DMS114 treated with DMSO at 0.1 percent for 48 hours (cell line): ENCODE measurements at regions not wholly inside any gene's neighbourhood (a gene's known extent, or its start where the extent isn't known, plus 50 kb on each side); places are given as distances from the start of the nearest gene placed in this dataset.

Experiments
- DNase-seq: peaks from one replicate; lab custom pipeline; 2025; ENCODE audit not compliant: unreplicated experiment; lab: John Stamatoyannopoulos, UW

DNA sequence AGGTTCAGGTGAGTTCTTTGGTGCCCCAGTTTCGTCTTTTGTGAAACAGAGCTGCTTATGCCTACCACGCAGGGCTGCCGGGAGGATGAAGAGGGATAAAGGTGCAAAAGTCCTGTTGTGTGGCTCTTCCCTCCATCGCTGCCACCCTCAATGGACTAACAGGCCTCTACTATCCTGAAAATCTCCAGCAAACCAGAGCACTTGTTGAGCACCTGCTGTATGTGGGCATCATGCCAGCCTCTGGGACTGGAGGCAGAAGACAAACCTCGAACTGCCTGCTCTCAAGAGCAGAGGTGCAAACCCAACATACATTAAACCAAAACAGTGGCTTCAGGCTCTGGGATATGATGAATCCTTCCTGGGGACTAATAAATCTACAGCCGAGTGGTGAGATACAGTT, 174.1 kb downstream of the ACTL8 start:
- DNase-seq: no peak

DNA sequence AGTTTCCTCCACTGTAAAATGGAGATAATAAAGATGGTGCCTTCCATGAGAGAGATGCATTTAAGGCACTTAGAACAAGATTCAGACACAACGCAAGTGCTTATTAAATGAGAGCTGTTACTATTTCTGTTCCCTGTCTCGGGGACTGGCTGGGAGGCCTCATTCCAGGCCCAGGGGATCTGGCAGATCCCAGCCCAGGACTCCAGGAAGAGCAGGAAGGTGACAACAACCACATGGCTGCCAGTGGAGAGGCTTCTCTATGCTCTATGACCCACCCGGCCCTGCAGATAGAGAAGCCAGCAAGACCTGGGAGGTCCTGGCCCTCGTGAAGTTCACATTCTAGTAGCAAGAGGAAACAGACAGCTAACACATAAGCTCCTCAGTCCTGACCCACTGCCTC, 175.5 kb downstream of the ACTL8 start:
- no peak for DNase-seq

DNA sequence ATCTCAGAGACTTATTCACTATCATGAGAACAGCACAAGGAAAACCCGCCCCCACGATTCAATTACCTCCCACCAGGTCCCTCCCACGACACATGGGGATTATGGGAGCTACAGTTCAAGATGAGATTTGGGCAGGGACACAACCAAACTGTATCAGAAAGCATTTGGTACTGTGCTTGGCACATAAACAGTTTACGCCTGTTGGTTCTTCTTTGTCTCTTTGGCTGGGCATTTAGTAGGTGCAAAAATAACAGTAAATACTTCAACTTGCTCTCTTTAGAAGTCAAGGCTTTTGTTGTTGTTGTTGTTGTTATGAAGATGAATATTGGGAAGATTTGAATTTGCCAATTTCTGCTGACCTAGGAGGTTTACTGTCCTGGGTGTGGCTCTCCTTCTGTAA, 175.4 kb upstream of the IGSF21 start:
- DNase-seq: no peak

DNA sequence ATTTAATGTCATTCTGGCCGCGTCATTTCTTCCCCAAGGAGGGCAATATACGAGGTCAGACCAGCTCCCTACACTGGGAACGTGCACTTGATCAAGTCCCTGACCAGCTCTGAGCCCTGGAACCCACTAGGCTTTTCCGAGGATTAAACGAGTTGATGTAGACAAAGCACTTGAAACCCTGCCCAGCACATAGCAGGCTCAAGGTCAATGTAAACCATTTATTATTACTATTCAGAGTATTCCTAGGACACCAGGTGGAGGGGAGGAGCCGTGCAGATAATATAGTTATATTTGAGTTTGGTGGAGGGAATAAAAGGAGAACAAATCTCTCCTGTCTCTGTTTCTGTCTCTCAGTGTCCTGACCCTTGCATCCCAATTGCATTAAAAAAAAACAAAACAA, 174.1 kb upstream of the IGSF21 start:
- no peak for DNase-seq

DNA sequence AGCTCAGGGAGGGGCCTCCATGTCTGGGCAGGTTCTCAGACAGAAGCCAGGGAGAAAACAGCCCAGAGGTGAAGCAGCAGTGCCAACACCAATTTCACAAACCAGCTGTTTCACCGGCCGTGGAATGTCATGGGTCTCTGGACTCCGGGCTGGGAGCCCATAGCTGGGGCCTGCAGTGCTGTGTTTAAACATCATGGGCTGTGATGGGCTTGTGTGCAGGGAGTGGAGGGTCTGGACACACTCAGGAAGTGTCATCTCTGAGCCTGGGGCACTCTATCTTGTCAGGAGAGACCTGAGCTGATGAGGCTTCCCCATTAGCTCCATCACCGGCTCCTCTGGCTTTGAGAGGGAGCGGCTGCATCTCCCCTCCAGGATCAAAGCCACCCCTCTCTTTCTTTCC, 173.6 kb upstream of the IGSF21 start:
- no peak for DNase-seq

DNA sequence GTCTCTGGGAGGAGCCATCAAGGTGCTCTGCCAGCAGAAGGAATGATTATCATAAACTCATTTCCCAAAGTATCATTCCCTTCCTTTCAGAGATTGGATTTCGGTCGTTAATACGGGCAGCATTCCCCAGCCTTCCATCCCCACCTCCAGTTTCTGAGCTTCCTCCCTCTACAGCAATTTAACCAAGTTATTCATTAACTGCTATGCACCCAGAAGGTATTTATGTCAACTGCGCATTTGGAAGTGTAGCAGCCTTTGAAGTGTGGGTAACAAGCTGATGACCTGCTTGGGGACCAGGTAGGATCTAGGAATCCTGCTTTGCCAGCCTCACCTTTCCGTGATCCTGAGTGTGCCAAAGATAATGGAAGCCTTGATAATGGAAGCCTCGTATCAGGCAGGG, 172.4 kb upstream of the IGSF21 start:
- no peak for DNase-seq

DNA sequence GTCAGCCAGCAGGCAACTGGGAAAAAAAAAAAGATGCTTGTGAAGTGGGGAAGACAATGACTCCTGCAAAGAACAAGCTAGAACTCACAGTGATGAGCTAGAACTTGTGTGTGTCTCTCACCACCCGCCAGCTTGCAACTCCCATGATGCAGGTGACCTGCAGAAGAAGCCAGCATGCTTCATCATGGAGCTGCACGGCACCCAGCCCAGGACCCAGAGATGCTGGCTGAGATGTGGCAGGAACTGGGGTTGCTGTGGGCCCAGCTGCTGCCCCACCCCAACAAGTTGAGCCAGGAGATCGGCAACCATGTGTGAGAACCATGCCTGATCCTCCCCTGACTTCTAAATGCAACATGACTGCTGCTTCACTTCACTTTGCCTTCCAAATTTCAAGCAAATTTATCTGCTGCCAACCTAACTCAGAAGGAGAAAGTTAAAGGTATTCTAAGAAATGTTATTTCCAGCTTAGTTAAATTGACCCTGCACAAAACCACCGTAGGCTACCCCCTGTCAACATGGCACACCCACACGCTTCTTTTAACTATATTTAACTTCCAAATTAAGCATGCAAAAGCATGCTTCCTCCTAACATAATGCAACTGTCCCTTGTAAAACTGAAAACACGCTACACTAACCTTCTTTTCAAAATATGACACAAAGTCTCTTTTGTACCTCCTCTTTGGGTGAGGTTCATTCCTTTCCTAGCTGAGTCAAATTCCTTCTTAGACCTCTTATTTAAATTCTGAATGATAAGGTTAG, 166.0 kb upstream of the IGSF21 start:
- no peak for DNase-seq

DNA sequence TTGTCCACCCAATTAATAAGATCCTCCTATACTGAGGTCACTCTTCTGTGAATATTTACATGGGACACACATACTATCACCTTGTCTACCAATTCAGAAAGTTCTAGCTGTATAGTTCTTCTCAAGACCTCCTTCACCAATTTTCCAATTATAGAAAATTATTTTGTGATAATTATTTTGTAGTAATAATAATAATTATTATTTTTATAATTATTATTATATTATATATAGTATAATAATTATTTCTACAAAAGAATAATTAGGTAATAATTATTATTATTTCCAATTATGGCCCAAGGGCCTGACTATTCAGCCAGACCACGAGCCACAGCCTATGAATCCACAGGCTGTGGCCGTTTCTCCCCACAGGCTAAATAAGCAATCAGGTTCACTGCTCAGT, 164.1 kb upstream of the IGSF21 start:
- no peak for DNase-seq

DNA sequence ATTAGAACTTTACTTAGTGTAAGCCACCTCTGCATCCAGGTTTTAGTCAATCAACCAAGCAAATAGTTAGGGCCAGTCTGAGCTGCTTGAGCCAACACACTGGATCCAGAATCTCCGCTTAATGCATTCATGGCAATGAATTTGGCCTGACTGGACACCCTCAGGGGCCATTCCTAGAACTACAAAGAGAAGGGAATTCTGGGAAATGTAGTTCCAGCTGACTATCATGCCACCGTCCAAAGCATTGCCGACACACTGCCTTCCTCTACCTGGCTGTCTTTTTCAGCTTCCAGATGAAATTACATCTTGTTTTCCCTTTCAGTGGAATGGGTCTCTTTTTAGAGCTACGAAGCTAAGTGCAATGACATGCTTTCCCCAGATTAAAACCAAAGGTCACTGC, 163.0 kb upstream of the IGSF21 start:
- no peak for DNase-seq

DNA sequence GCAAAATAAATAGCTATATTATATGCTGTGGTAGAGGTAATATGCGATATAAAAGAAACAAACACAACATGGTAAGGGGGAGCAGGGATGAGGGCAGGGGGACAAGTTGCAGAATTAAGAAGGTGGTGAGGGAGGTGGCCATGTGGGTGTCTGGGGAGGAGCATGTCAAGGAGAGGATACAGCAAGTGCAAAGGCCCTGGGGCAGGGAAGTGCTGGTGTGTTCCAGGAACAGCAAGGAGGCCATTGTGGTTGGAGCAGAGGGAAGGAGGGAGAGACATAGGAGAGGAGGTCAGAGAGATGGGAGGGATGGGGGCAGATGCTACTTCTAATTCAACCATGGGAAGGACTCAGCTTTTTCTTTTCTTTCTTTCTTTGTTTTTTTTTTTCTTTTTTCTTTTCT, 161.2 kb upstream of the IGSF21 start:
- no peak for DNase-seq

DNA sequence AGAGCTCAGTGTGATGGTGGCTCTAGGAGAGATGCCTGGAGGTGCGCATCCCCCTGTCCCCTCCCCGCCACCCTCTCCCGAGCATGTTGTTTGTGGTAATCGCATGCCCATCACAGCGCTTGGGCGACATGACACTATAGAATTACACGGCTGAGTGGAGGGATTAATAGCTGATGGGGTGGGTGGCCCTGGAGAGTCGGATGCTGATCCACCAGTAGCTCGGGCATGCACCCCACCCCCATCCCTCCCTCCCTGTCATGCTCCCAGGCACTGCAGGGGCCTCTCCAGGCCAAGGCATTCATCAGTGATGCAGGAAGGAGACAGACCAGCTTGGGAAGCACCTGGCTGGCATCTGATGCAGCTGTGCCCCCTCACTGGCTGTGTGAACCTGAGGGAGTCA, 159.0 kb upstream of the IGSF21 start:
- DNase-seq: no peak

DNA sequence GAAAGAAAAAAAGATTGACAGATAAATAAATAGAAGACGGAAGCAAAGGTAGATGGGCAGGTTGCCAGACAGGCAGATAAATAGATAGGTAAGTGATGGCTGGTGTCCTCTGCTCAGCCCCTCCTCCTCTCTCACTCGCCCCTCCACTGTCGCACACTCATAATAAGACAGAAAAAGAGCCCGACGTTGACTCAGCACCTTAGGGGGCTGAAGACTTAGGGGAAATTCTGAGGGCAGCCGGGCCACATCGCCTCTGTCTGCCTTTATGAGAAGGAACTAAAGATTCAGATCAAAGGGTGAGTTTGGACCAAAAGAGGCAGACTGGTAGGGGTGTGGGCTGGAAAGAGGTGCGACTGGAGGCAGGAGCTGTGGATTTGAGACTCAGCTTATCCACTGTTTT, 158.1 kb upstream of the IGSF21 start:
- DNase-seq: no peak

DNA sequence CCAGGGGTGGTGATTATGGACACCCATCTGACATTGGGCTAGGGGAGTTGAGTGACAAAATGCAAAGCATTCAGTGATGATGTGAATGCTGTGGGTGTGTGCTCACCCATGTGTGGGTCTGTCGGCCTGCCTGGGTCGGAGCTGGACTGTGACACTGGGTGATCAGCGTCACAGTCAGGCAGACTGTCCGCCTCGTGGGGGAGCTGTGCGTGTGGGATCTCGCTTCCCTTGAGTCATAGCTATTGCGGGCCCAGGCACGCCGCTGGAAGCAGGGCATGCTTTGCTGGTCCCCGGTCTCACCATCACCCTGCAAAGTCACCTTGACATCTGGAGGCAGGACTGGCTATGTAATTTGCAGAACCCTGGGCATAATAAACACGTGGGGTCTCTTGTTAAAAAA, 156.9 kb upstream of the IGSF21 start:
- no peak for DNase-seq

DNA sequence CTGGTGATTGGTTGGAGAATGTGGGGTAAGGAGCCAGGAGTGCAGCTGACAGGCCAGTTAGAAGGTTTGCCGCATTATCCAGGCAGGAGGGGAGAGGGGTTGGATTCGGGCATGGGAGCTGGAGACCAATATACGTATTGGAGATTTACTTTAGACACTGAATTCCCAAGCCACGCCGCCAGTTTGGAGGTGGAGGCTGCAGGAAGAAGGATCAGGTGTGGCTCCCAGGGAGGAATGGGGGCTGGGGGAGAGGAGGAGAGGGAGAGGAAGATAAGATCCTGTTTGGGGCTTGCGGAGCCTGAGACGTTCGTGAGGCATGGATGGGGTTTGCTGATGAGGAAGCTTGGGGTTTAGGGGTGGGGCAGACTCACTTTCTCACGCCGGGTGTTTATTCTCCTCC, 155.1 kb upstream of the IGSF21 start:
- no peak for DNase-seq

DNA sequence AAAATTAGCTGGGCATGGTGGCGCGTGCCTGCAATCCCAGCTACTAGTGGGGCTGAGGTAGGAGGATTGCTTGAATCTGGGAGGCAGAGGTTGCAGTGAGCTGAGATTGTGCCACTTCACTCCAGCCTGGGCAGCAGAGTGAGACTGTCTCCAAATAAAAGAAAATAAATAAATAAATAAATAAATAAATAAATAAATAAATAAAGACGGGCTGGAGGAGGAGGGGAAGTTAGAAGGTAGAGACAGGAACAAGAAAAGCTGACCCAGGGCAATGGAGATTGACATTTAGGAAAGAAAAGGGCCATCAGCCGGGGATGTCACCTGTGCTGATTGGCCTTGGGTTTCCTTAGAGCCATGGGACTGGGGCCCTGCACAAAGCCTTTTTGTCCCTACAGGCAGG, 153.7 kb upstream of the IGSF21 start:
- no peak for DNase-seq

DNA sequence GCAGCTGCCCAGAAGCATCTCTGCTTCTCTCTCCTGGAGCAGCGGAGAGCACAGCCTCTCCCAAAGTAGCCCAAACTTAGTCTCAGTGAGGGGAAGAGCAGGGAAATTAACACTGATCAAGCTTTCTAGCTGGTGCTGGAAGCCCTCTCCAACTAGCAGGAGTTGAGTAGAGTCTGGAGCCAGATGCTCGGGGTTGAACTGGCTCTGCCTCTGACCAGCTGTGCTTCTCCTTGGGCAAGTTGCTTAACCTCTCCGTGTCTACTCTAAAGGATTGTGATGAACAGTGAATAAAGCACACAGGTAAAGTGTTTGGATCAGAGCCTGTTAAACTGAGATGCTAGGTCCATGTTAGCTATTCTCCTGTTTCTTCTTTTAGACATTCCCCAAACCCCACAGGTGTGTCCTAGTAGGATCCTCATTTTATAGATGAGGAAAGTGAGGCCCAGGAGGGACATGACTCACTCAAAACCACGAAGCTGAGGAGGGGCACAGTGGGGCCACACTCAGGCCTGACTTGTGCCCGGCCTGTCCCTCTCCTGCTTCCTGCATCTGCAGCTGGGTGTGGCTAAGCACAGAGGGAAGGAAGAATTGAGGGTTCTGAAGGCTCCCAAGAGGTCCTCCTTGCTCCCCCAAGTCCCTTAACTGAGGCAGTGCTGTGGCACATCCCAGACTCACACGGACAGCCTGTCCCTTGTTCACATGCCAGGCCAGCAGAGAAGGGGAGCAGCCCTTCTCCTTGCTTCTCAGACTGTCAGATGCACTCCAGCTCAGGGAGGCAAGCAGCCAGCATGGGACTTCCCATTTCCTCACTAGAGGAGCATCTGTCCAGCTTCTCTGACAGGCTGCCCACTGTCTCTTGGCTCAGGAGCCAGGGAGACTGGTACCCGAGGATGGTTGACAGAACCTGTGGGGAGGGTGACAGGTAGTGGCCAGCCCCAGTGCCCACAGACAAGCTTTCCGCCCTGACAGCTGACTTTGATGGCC, 152.0 kb upstream of the IGSF21 start:
- no peak for DNase-seq

DNA sequence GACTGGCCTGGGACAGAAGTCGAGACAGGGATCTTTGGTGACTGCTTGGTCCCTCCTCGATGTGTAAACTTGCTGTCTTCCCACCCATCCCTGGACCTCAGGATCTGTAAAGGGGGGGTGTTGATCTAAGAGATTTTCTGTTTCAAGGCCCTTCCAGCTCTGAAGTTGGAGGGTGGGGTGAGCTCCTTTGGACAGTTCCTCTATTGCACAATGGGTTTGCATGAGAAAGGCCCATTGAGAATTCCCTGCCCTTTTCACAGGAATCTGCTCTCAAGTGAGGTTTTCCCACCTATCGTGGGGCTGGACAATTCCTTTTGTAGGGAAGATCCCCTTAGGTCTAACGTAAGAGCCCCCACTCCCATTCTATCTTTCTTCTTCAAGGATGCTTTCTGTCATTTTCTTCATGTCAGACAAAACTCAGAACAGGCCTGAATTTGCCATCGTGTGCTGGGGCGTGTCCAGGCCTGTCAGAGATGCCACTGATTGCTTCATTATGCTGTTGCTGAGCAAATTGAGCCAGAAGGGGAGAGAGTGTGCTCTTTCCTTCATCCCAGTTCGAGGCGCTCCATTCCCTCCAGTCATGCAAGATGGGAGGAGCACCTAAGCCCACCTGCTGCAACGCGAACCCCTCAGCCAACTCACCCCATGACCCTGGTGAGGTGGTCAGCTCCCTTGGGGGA, 149.9 kb upstream of the IGSF21 start:
- DNase-seq: no peak

DNA sequence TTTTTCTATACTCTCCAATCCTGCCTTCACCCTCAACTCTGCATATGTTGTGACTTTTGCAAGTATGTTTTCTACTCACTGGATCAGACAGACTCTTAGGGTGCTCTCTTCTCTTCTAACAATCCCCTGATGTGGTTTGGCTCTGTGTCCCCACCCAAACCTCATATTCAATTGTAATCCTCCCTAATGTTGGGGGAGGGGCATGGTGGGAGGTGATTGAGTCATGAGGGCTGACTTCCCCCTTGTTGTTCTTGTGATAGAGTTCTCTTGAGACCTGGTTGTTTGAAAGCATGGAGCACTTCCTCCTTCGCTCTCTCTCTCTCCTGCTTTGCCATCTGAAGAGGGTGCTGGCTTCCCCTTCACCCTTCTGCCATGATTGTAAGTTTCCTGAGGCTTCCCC, 148.9 kb upstream of the IGSF21 start:
- no peak for DNase-seq

DNA sequence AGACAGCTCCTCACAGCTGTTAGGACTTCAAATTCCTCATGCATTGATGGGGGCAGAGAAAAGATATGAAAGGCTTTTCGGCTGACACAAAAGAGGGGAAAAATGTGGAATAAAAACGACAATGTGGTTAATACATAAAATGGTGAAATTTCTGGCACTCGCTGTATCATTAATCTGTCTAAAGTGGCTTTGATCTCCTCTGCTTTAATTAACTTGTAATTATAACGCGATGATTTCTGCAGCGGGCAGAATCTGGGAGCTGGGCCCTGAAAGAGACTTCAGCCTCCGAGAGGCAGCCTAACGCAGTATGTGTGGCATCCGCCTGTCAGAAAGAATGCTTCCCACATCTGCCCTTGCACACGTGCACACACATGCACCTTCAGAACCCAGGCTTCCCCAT, 144.1 kb upstream of the IGSF21 start:
- no peak for DNase-seq

DNA sequence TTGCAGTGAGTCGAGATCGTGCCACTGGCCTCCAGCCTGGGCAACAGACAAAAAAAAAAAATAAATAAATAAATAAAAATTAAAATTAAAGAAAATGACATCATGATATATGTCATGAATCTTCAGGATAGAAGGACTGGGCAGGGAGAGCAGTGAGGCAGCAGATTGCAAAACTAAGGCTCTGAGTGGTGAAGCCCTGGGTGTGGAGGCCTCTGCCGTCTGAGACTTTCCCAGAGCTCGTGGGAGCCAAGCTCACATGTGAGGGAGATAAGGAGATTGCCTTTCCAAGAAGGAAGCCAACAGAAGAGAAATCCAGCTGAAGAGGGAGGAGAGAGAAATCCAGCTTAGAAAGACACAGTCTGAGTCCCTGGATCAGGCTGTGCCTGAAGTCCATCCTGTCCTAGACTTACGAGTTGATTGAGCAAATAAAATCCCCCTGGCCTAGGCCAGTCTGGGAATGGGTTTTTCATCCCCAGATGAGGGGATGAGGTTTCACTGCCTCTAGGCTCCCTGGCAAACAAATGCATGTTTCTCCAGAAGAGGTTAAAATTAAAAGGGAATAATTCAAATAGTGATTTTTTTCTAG, 142.0 kb upstream of the IGSF21 start:
- no peak for DNase-seq

DNA sequence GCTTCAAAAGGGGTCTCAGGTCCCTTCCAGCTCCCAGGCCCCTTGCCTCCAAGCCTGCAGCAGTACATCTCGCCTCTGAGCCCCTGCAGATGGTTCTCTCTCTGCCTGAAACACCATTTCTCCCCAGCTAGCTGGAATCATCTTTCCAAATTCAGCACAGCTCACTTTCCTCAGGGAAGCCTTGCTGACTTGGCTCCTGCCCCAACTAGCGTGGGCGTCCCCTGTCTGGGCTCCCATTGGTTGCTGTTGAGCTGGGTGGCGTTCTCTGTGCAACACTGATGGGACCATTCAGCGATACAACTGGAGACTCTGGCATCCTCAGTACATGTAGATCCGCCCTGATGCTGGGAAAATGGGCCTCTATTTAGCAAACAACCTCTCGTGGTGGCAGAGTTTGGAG, 141.3 kb upstream of the IGSF21 start:
- no peak for DNase-seq
